ENCODE measurements at regions not wholly inside any gene's neighbourhood (a gene's known extent, or its start where the extent isn't known, plus 50 kb on each side); places are given as distances from the start of the nearest gene placed in this dataset.

- DNase-seq, result no peak
- no peak overlapping the region for H3K18ac ChIP-seq (ENCODE audit: low read length)
- no peaks in the 10 kb centered on the region for H3K79me2 ChIP-seq (ENCODE audit: control insufficient read depth, insufficient read depth, low read length, poor library complexity)
- WGBS (ENCODE audit: extremely low coverage, insufficient coverage, insufficient read length), result no CpG with 5 or more reads among the region's 3 CpGs
- H3K4me2 ChIP-seq (ENCODE audit: low read length), result no peak overlapping the region
- no peak overlapping the region for H3K4ac ChIP-seq (ENCODE audit: low read depth, low read length)
- no peak overlapping the region for H3K9ac ChIP-seq (ENCODE audit: low read length)
- no peak overlapping the region for H3K14ac ChIP-seq (ENCODE audit: low read length)
- H4K8ac ChIP-seq (ENCODE audit: low read depth, low read length), result no peak overlapping the region
- no peak overlapping the region for H2AFZ ChIP-seq (ENCODE audit: insufficient read depth, low read length, poor library complexity)
- no peaks in the 10 kb centered on the region for H3K9me3 ChIP-seq (ENCODE audit: insufficient read depth, low read depth, low read length)
- H3K36me3 ChIP-seq (ENCODE audit: control insufficient read depth in 1 of 2, insufficient read depth in 2 of 2, low read length in 2 of 2), result no peaks in the 10 kb centered on the region
- no peak overlapping the region for H2AK5ac ChIP-seq (ENCODE audit: low read length)
- H4K12ac ChIP-seq (ENCODE audit: low read depth, low read length), result no peak overlapping the region
- H2BK120ac ChIP-seq (ENCODE audit: insufficient read depth, low read length, poor library complexity), result no peak overlapping the region
- H2BK5ac ChIP-seq (ENCODE audit: low read depth, low read length, poor library complexity), result no peak overlapping the region
- H3K23ac ChIP-seq (ENCODE audit: low read length), result no peak overlapping the region
- no peak overlapping the region for H4K91ac ChIP-seq (ENCODE audit: low read depth, low read length)
- no peak overlapping the region for H3K4me3 ChIP-seq (ENCODE audit: low read depth, low read length)
- no peaks in the 10 kb centered on the region for H3K4me1 ChIP-seq (ENCODE audit: control insufficient read depth in 1 of 2, insufficient read depth in 2 of 2, low read length in 2 of 2)
- H2BK12ac ChIP-seq (ENCODE audit: low read length), result no peak overlapping the region
- no peak overlapping the region for H3K27ac ChIP-seq (ENCODE audit: low read depth, low read length)
- no peaks in the 10 kb centered on the region for H3K27me3 ChIP-seq (ENCODE audit: insufficient read depth, low read length)
- no peaks in the 10 kb centered on the region for H3K79me1 ChIP-seq (ENCODE audit: low read length)
Observed at GRCh38 chr1:242854466-242854865, 330.0 kb upstream of the PLD5 start.

GRCh38 chr1:242847390-242847993 lies 323.0 kb upstream of the PLD5 start:
- Histone ChIP-seq H3K23ac (ENCODE audit: low read length) (no peak overlapping the region), H4K91ac (ENCODE audit: low read depth, low read length) (no peak overlapping the region), H2BK5ac (ENCODE audit: low read depth, low read length, poor library complexity) (no peak overlapping the region), H3K4me1 (ENCODE audit: control insufficient read depth in 1 of 2, insufficient read depth in 2 of 2, low read length in 2 of 2) (no peaks in the 10 kb centered on the region), H2AK5ac (ENCODE audit: low read length) (no peak overlapping the region), H3K4ac (ENCODE audit: low read depth, low read length) (no peak overlapping the region), H3K4me2 (ENCODE audit: low read length) (no peak overlapping the region), H3K9me3 (ENCODE audit: insufficient read depth, low read depth, low read length) (peaks cover 4% of the 10 kb centered on the region), H3K14ac (ENCODE audit: low read length) (no peak overlapping the region), H3K79me1 (ENCODE audit: low read length) (no peaks in the 10 kb centered on the region), H3K4me3 (ENCODE audit: low read depth, low read length) (no peak overlapping the region), H3K27ac (ENCODE audit: low read depth, low read length) (no peak overlapping the region), H3K36me3 (ENCODE audit: control insufficient read depth in 1 of 2, insufficient read depth in 2 of 2, low read length in 2 of 2) (peaks cover 0 to 2% of the 10 kb centered on the region in 2 experiments), H3K18ac (ENCODE audit: low read length) (no peak overlapping the region), H4K8ac (ENCODE audit: low read depth, low read length) (no peak overlapping the region), H2AFZ (ENCODE audit: insufficient read depth, low read length, poor library complexity) (no peak overlapping the region), H3K27me3 (ENCODE audit: insufficient read depth, low read length) (no peaks in the 10 kb centered on the region), H3K9ac (ENCODE audit: low read length) (no peak overlapping the region), H2BK12ac (ENCODE audit: low read length) (no peak overlapping the region), H2BK120ac (ENCODE audit: insufficient read depth, low read length, poor library complexity) (no peak overlapping the region), H4K12ac (ENCODE audit: low read depth, low read length) (no peak overlapping the region), H3K79me2 (ENCODE audit: control insufficient read depth, insufficient read depth, low read length, poor library complexity) (no peaks in the 10 kb centered on the region)
- DNase-seq, result peak in 1 of 2 donors; percentile 57
- WGBS (ENCODE audit: extremely low coverage, insufficient coverage, insufficient read length), result no CpG with 5 or more reads among the region's 3 CpGs

- Histone ChIP-seq H2BK5ac (ENCODE audit: low read depth, low read length, poor library complexity) (no peak overlapping the region), H3K4ac (ENCODE audit: low read depth, low read length) (no peak overlapping the region), H3K14ac (ENCODE audit: low read length) (no peak overlapping the region), H3K23ac (ENCODE audit: low read length) (no peak overlapping the region), H3K4me1 (ENCODE audit: control insufficient read depth in 1 of 2, insufficient read depth in 2 of 2, low read length in 2 of 2) (no peaks in the 10 kb centered on the region), H4K91ac (ENCODE audit: low read depth, low read length) (no peak overlapping the region), H3K79me1 (ENCODE audit: low read length) (no peaks in the 10 kb centered on the region), H2AK5ac (ENCODE audit: low read length) (no peak overlapping the region), H3K18ac (ENCODE audit: low read length) (no peak overlapping the region), H4K8ac (ENCODE audit: low read depth, low read length) (no peak overlapping the region), H2BK12ac (ENCODE audit: low read length) (no peak overlapping the region), H3K9me3 (ENCODE audit: insufficient read depth, low read depth, low read length) (peaks cover 4% of the 10 kb centered on the region), H3K9ac (ENCODE audit: low read length) (no peak overlapping the region), H3K79me2 (ENCODE audit: control insufficient read depth, insufficient read depth, low read length, poor library complexity) (no peaks in the 10 kb centered on the region), H3K36me3 (ENCODE audit: control insufficient read depth in 1 of 2, insufficient read depth in 2 of 2, low read length in 2 of 2) (peaks cover 0 to 2% of the 10 kb centered on the region in 2 experiments), H3K4me3 (ENCODE audit: low read depth, low read length) (no peak overlapping the region), H4K12ac (ENCODE audit: low read depth, low read length) (no peak overlapping the region), H3K27ac (ENCODE audit: low read depth, low read length) (no peak overlapping the region), H3K27me3 (ENCODE audit: insufficient read depth, low read length) (no peaks in the 10 kb centered on the region), H3K4me2 (ENCODE audit: low read length) (no peak overlapping the region), H2BK120ac (ENCODE audit: insufficient read depth, low read length, poor library complexity) (no peak overlapping the region), H2AFZ (ENCODE audit: insufficient read depth, low read length, poor library complexity) (no peak overlapping the region)
- DNase-seq, result no peak
- no CpG with 5 or more reads among the region's 1 CpG for WGBS (ENCODE audit: extremely low coverage, insufficient coverage, insufficient read length)
Observed at GRCh38 chr1:242842094-242842493, 317.6 kb upstream of the PLD5 start.

GRCh38 chr1:242839101-242839500 lies 314.6 kb upstream of the PLD5 start:
- H3K4me1 ChIP-seq (ENCODE audit: control insufficient read depth in 1 of 2, insufficient read depth in 2 of 2, low read length in 2 of 2), result no peaks in the 10 kb centered on the region
- H3K9ac ChIP-seq (ENCODE audit: low read length), result no peak overlapping the region
- no peak overlapping the region for H2AFZ ChIP-seq (ENCODE audit: insufficient read depth, low read length, poor library complexity)
- H3K79me2 ChIP-seq (ENCODE audit: control insufficient read depth, insufficient read depth, low read length, poor library complexity), result no peaks in the 10 kb centered on the region
- H3K4me3 ChIP-seq (ENCODE audit: low read depth, low read length), result no peak overlapping the region
- H3K4me2 ChIP-seq (ENCODE audit: low read length), result no peak overlapping the region
- no peak overlapping the region for H2BK12ac ChIP-seq (ENCODE audit: low read length)
- H3K27me3 ChIP-seq (ENCODE audit: insufficient read depth, low read length), result no peaks in the 10 kb centered on the region
- no peak overlapping the region for H3K27ac ChIP-seq (ENCODE audit: low read depth, low read length)
- no peak overlapping the region for H2AK5ac ChIP-seq (ENCODE audit: low read length)
- H3K4ac ChIP-seq (ENCODE audit: low read depth, low read length), result no peak overlapping the region
- H3K23ac ChIP-seq (ENCODE audit: low read length), result no peak overlapping the region
- peaks cover 0 to 2% of the 10 kb centered on the region in 2 experiments for H3K36me3 ChIP-seq (ENCODE audit: control insufficient read depth in 1 of 2, insufficient read depth in 2 of 2, low read length in 2 of 2)
- H4K8ac ChIP-seq (ENCODE audit: low read depth, low read length), result no peak overlapping the region
- H2BK120ac ChIP-seq (ENCODE audit: insufficient read depth, low read length, poor library complexity), result no peak overlapping the region
- H3K79me1 ChIP-seq (ENCODE audit: low read length), result no peaks in the 10 kb centered on the region
- H4K91ac ChIP-seq (ENCODE audit: low read depth, low read length), result no peak overlapping the region
- H3K9me3 ChIP-seq (ENCODE audit: insufficient read depth, low read depth, low read length), result peaks cover 4% of the 10 kb centered on the region
- H2BK5ac ChIP-seq (ENCODE audit: low read depth, low read length, poor library complexity), result no peak overlapping the region
- no peak for DNase-seq
- no peak overlapping the region for H3K18ac ChIP-seq (ENCODE audit: low read length)
- no CpG with 5 or more reads among the region's 12 CpGs for WGBS (ENCODE audit: extremely low coverage, insufficient coverage, insufficient read length)
- H4K12ac ChIP-seq (ENCODE audit: low read depth, low read length), result no peak overlapping the region
- no peak overlapping the region for H3K14ac ChIP-seq (ENCODE audit: low read length)

Measured in trophoblast cell (in vitro differentiated cells and primary cell).